Endodermal cell (in vitro differentiated cells): ENCODE measurements at regions not wholly inside any gene's neighbourhood (a gene's known extent, or its start where the extent isn't known, plus 50 kb on each side); places are given as distances from the start of the nearest gene placed in this dataset.

Source experiments
- DNase-seq: peaks from one replicate; pipeline ENCODE4 v3.0.0-alpha.2; 2017
- H3K27ac ChIP-seq: 2 replicates; pipeline ENCODE4 v1.5.1; 2013; ENCODE audit warnings: mild to moderate bottlenecking, low read depth, low read length, moderate library complexity
- H3K27me3 ChIP-seq: 2 replicates; pipeline ENCODE4 v1.6.1; 2013; ENCODE audit warnings: mild to moderate bottlenecking, low read length, moderate library complexity; ENCODE audit not compliant: insufficient read depth, control insufficient read depth, poor library complexity, severe bottlenecking
- H3K36me3 ChIP-seq: 2 replicates; pipeline ENCODE4 v1.7.0; 2013; ENCODE audit warnings: mild to moderate bottlenecking, low read length, moderate library complexity; ENCODE audit not compliant: control insufficient read depth, insufficient read depth
- H3K4me1 ChIP-seq: one replicate; pipeline ENCODE4 v1.7.0; 2013; ENCODE audit warnings: low read length; ENCODE audit not compliant: control insufficient read depth, insufficient read depth
- H3K4me3 ChIP-seq: 2 replicates; pipeline ENCODE4 v1.5.1; 2013; ENCODE audit warnings: mild to moderate bottlenecking, low read length, moderate library complexity
- H3K9ac ChIP-seq: 2 replicates; pipeline ENCODE4 v1.6.1; 2013; ENCODE audit warnings: mild to moderate bottlenecking, low read length, moderate library complexity; ENCODE audit not compliant: poor library complexity, severe bottlenecking; ENCODE audit errors: extremely low read depth
- H3K9me3 ChIP-seq: 2 replicates; pipeline ENCODE4 v1.6.1; 2013; ENCODE audit warnings: mild to moderate bottlenecking, low read length, moderate library complexity; ENCODE audit not compliant: control insufficient read depth
- H3K27ac Mint-ChIP-seq: 2 replicates; pipeline ENCODE4 v1.8.0; 2020; ENCODE audit warnings: mixed read lengths
- H3K27me3 Mint-ChIP-seq: 2 replicates; pipeline ENCODE4 v1.8.0; 2021; ENCODE audit warnings: mild to moderate bottlenecking, mixed read lengths; ENCODE audit not compliant: insufficient read depth
- H3K36me3 Mint-ChIP-seq: 2 replicates; pipeline ENCODE4 v1.8.0; 2020; ENCODE audit warnings: low read depth, mixed read lengths
- H3K4me1 Mint-ChIP-seq: 2 replicates; pipeline ENCODE4 v1.8.0; 2020; ENCODE audit warnings: mixed read lengths
- H3K4me3 Mint-ChIP-seq: 2 replicates; pipeline ENCODE4 v1.8.0; 2020; ENCODE audit warnings: mild to moderate bottlenecking, moderate library complexity, mixed read lengths
- H3K9me3 Mint-ChIP-seq: 2 replicates; pipeline ENCODE4 v1.8.0; 2020; ENCODE audit warnings: mild to moderate bottlenecking, mixed read lengths
- CTCF ChIP-seq: fragments of 200-600 bp; sonication (generic); conservative IDR thresholded peaks from 2 replicates; pipeline ENCODE4 v1.5.0; 2021; ENCODE audit warnings: antibody characterized with exemption, mild to moderate bottlenecking
- WGBS, 2 experiments: methylation state at CpG; one replicate each; pipeline versions ENCODE4 v1.1.5 to v1.1.7; 2013; ENCODE audit warnings: missing lambda C conversion rate in 2 of 2, mixed read lengths in 1 of 2; ENCODE audit not compliant: insufficient coverage in 1 of 2, insufficient read length in 1 of 2; 5-methylcytosine and 5-hydroxymethylcytosine counted together

- TF ChIP-seq CTCF, result no peak
- DNase-seq, result no peak
- Histone ChIP-seq H3K4me3 (no peak overlapping the region), H3K9me3 (peaks cover 37% of the 10 kb centered on the region), H3K4me1 (no peaks in the 10 kb centered on the region), H3K27ac (no peak overlapping the region), H3K27me3 (peaks cover 6% of the 10 kb centered on the region), H3K36me3 (no peaks in the 10 kb centered on the region), H3K9ac (no peak overlapping the region)
- WGBS, 2 experiments, result 80 to 100% methylated on average over 1 to 2 of the region's 3 CpGs
- no peak overlapping the region for H3K4me3 Mint-ChIP-seq
- H3K27me3 Mint-ChIP-seq, result peaks cover 7% of the 10 kb centered on the region
- no peaks in the 10 kb centered on the region for H3K4me1 Mint-ChIP-seq
- H3K27ac Mint-ChIP-seq, result no peak overlapping the region
- H3K9me3 Mint-ChIP-seq, result peaks cover 29% of the 10 kb centered on the region
- H3K36me3 Mint-ChIP-seq, result no peaks in the 10 kb centered on the region
Observed at GRCh38 chr15:49706805-49707204, 86.0 kb downstream of the DTWD1 start.

GRCh38 chr15:49707598-49707997 is 86.8 kb downstream of the DTWD1 start:
- Mint-ChIP-seq H3K4me1 (no peaks in the 10 kb centered on the region), H3K27ac (no peak overlapping the region), H3K9me3 (peaks cover 29% of the 10 kb centered on the region), H3K36me3 (no peaks in the 10 kb centered on the region), H3K4me3 (no peak overlapping the region), H3K27me3 (peaks cover 12% of the 10 kb centered on the region)
- Histone ChIP-seq H3K27me3 (peaks cover 10% of the 10 kb centered on the region), H3K4me1 (no peaks in the 10 kb centered on the region), H3K9ac (no peak overlapping the region), H3K36me3 (no peaks in the 10 kb centered on the region), H3K9me3 (peaks cover 37% of the 10 kb centered on the region), H3K27ac (no peak overlapping the region), H3K4me3 (no peak overlapping the region)
- WGBS, 2 experiments, result 80 to 86% methylated on average over 1 of the region's 1 CpG
- DNase-seq, result no peak
- no peak for TF ChIP-seq CTCF

- H3K36me3 ChIP-seq, result no peaks in the 10 kb centered on the region
- H3K9me3 ChIP-seq, result peaks cover 37% of the 10 kb centered on the region
- TF ChIP-seq CTCF, result no peak
- Mint-ChIP-seq H3K36me3 (no peaks in the 10 kb centered on the region), H3K4me1 (peaks cover 13% of the 10 kb centered on the region), H3K27me3 (peaks cover 12% of the 10 kb centered on the region), H3K27ac (no peak overlapping the region), H3K4me3 (no peak overlapping the region), H3K9me3 (peaks cover 29% of the 10 kb centered on the region)
- WGBS, 2 experiments, result 85% methylated on average over 1 of the region's 1 CpG; no CpG with 5 or more reads in 1 of the 2 experiments
- no peak for DNase-seq
- peaks cover 10% of the 10 kb centered on the region for H3K27me3 ChIP-seq
- no peak overlapping the region for H3K27ac ChIP-seq
- H3K4me1 ChIP-seq, result peaks cover 5% of the 10 kb centered on the region
- no peak overlapping the region for H3K4me3 ChIP-seq
- H3K9ac ChIP-seq, result no peak overlapping the region
Observed at GRCh38 chr15:49709646-49710214, 88.9 kb downstream of the DTWD1 start.
